H1 (cell line): ENCODE measurements at regions not wholly inside any gene's neighbourhood (a gene's known extent, or its start where the extent isn't known, plus 50 kb on each side); places are given as distances from the start of the nearest gene placed in this dataset.

Source experiments
- CTCF ChIA-PET: fragments of 300-600 bp; sonication (Branson Sonifier 250); formaldehyde crosslinking; loops from one replicate; lab custom pipeline; 2021; ENCODE audit not compliant: partially characterized antibody; lab: Charles Lee
- POLR2A ChIA-PET: fragments of 300-600 bp; sonication (Branson Sonifier 250); formaldehyde crosslinking; loops from one replicate; lab custom pipeline; 2021; ENCODE audit warnings: inconsistent platforms; ENCODE audit not compliant: partially characterized antibody; lab: Charles Lee
- DNase-seq, 2 experiments: peaks; one replicate each; pipeline versions ENCODE4 v3.0.0 to v3.0.0-alpha.2; 2010 to 2022; ENCODE audit warnings: low spot score in 2 of 2, low read depth in 1 of 2, mixed read lengths in 1 of 2
- FAIRE-seq: peaks from 2 replicates; lab custom pipeline; 2011; peaks lifted over from hg19 to GRCh38; lab: Jason Lieb, UNC
- H2AFZ ChIP-seq: 2 replicates; pipeline ENCODE4 v1.8.1; 2012; ENCODE audit warnings: low read length, inconsistent platforms
- H2AK5ac ChIP-seq: 2 replicates; pipeline ENCODE4 v1.6.1; 2013; ENCODE audit warnings: low read depth, low read length
- H2BK120ac ChIP-seq: replicated peaks from 2 replicates; pipeline ENCODE3; 2013; ENCODE audit warnings: low read depth, low read length, inconsistent platforms
- H2BK12ac ChIP-seq: 2 replicates; pipeline ENCODE4 v1.6.1; 2013; ENCODE audit warnings: low read depth, low read length
- H2BK15ac ChIP-seq: 2 replicates; pipeline ENCODE4 v1.6.1; 2013; ENCODE audit warnings: low read length
- H2BK20ac ChIP-seq: 2 replicates; pipeline ENCODE4 v1.6.1; 2013; ENCODE audit warnings: low read length
- H2BK5ac ChIP-seq: 2 replicates; pipeline ENCODE4 v1.6.1; 2013; ENCODE audit warnings: low read depth, low read length
- H3K14ac ChIP-seq: 2 replicates; pipeline ENCODE4 v1.6.1; 2013; ENCODE audit warnings: inconsistent platforms; ENCODE audit not compliant: insufficient read length
- H3K18ac ChIP-seq: 2 replicates; pipeline ENCODE4 v1.6.1; 2013; ENCODE audit warnings: low read length; ENCODE audit errors: extremely low read depth
- H3K23ac ChIP-seq: 2 replicates; pipeline ENCODE4 v1.6.1; 2013; ENCODE audit warnings: inconsistent platforms; ENCODE audit not compliant: insufficient read length
- H3K23me2 ChIP-seq: 2 replicates; pipeline ENCODE4 v1.6.1; 2013; ENCODE audit warnings: low read depth, low read length
- H3K27ac ChIP-seq: 2 replicates; pipeline ENCODE4 v1.6.1; 2011; ENCODE audit warnings: low read depth, low read length, inconsistent platforms
- H3K27me3 ChIP-seq, 4 experiments: replicated peaks in 1 of 4; 1 replicate in 1 of 4; 2 replicates in 3 of 4; pipeline versions ENCODE4 v1.6.1 to v1.8.1; 2011 to 2013; ENCODE audit warnings: low read length in 3 of 4, mild to moderate bottlenecking in 3 of 4, inconsistent platforms in 2 of 4, mixed read lengths in 2 of 4, moderate library complexity in 1 of 4; ENCODE audit not compliant: control insufficient read depth in 3 of 4, insufficient read depth in 3 of 4; ENCODE audit errors: extremely low read depth in 1 of 4
- H3K36me3 ChIP-seq, 4 experiments: 2 replicates each; pipeline versions ENCODE4 v1.6.1 to v1.8.1; 2011 to 2013; ENCODE audit warnings: mild to moderate bottlenecking in 4 of 4, low read length in 3 of 4, moderate library complexity in 2 of 4, control low read depth in 1 of 4, inconsistent platforms in 1 of 4; ENCODE audit not compliant: insufficient read depth in 4 of 4, control insufficient read depth in 2 of 4
- H3K4ac ChIP-seq: replicated peaks from 2 replicates; pipeline ENCODE3; 2013; ENCODE audit warnings: low read length, low read depth, mixed read lengths, inconsistent platforms; ENCODE audit not compliant: insufficient read length
- H3K4me1 ChIP-seq, 4 experiments: replicated peaks in 1 of 4; 1 replicate in 1 of 4; 2 replicates in 3 of 4; pipeline versions ENCODE4 v1.6.1 to v1.8.1; 2011 to 2013; ENCODE audit warnings: low read length in 3 of 4, inconsistent platforms in 2 of 4, mixed read lengths in 1 of 4; ENCODE audit not compliant: insufficient read depth in 4 of 4, control insufficient read depth in 3 of 4
- H3K4me2 ChIP-seq, 2 experiments: 2 replicates each; pipeline versions ENCODE4 v1.6.1 to v1.8.1; 2011 to 2013; ENCODE audit warnings: low read depth in 2 of 2, low read length in 2 of 2, control low read depth in 1 of 2, inconsistent platforms in 1 of 2, mild to moderate bottlenecking in 1 of 2; ENCODE audit not compliant: insufficient read depth in 1 of 2
- H3K4me3 ChIP-seq, 4 experiments: fragments of 200-600, 300-600 bp in 1 of 4; sonication (generic), shearing (Covaris generic), sonication (Bioruptor Twin) in 1 of 4; 2 replicates each; pipeline versions ENCODE4 v1.5.1 to v1.8.1; 2011 to 2016; ENCODE audit warnings: low read length in 4 of 4, low read depth in 3 of 4, control low read depth in 2 of 4, inconsistent platforms in 2 of 4, mild to moderate bottlenecking in 2 of 4, mixed read lengths in 1 of 4, moderate library complexity in 1 of 4; ENCODE audit not compliant: insufficient read depth in 2 of 4; ENCODE audit errors: extremely low read depth in 1 of 4
- H3K56ac ChIP-seq: replicated peaks from 2 replicates; pipeline ENCODE3; 2013; ENCODE audit warnings: low read depth, mild to moderate bottlenecking, mixed read lengths, low read length, inconsistent platforms; ENCODE audit not compliant: insufficient read length
- H3K79me1 ChIP-seq: 2 replicates; pipeline ENCODE4 v1.6.1; 2013; ENCODE audit warnings: low read depth, low read length, control low read depth
- H3K79me2 ChIP-seq, 2 experiments: 2 replicates each; pipeline versions ENCODE4 v1.6.1 to v1.8.1; 2012 to 2013; ENCODE audit warnings: low read length in 2 of 2, mild to moderate bottlenecking in 2 of 2, inconsistent platforms in 1 of 2; ENCODE audit not compliant: insufficient read depth in 2 of 2, control insufficient read depth in 1 of 2
- H3K9ac ChIP-seq, 4 experiments: replicated peaks in 1 of 4; 1 replicate in 1 of 4; 2 replicates in 3 of 4; pipeline versions ENCODE4 v1.6.1 to v1.8.1; 2011 to 2013; ENCODE audit warnings: low read depth in 3 of 4, low read length in 3 of 4, control low read depth in 2 of 4, mild to moderate bottlenecking in 2 of 4, moderate library complexity in 2 of 4, inconsistent platforms in 1 of 4; ENCODE audit errors: extremely low read depth in 1 of 4
- H3K9me3 ChIP-seq, 2 experiments: 2 replicates each; pipeline versions ENCODE4 v1.6.1 to v1.8.1; 2012 to 2013; ENCODE audit warnings: mild to moderate bottlenecking in 2 of 2, moderate library complexity in 2 of 2, control low read depth in 1 of 2, inconsistent platforms in 1 of 2, low read depth in 1 of 2, low read length in 1 of 2, mixed read lengths in 1 of 2; ENCODE audit not compliant: insufficient read depth in 2 of 2
- H4K20me1 ChIP-seq, 2 experiments: replicated peaks in 1 of 2; 2 replicates each; pipeline versions ENCODE3 to v1.8.1; 2011 to 2013; ENCODE audit warnings: inconsistent platforms in 2 of 2, low read length in 2 of 2, mild to moderate bottlenecking in 1 of 2; ENCODE audit not compliant: insufficient read depth in 2 of 2, control insufficient read depth in 1 of 2
- H4K5ac ChIP-seq: 2 replicates; pipeline ENCODE4 v1.6.1; 2013; ENCODE audit warnings: low read length, low read depth, mixed read lengths, inconsistent platforms; ENCODE audit not compliant: insufficient read length
- H4K8ac ChIP-seq: 2 replicates; pipeline ENCODE4 v1.8.0; 2013; ENCODE audit warnings: mild to moderate bottlenecking, moderate library complexity, low read length, inconsistent platforms; ENCODE audit not compliant: insufficient read depth; ENCODE audit errors: extremely low read depth
- H4K91ac ChIP-seq: replicated peaks from 2 replicates; pipeline ENCODE3; 2013; ENCODE audit warnings: low read length, mixed read lengths, inconsistent platforms; ENCODE audit not compliant: insufficient read length
- ASH2L ChIP-seq: fragments of 200-600, 300-600 bp; sonication (generic); IDR thresholded peaks from one replicate; pipeline ENCODE4 v1.7.1; 2017; ENCODE audit warnings: low read length
- CBX8 ChIP-seq: fragments of 300-800, 300-1000 bp; sonication (generic); IDR thresholded peaks from 2 replicates; pipeline ENCODE4 v1.7.1; 2016; ENCODE audit warnings: low read depth, low read length, borderline replicate concordance
- CEBPB ChIP-seq: IDR thresholded peaks from 2 replicates; pipeline ENCODE4 v1.6.1; 2012; ENCODE audit warnings: low read depth, low read length
- CHD2 ChIP-seq: IDR thresholded peaks from 2 replicates; pipeline ENCODE4 v1.6.1; 2012; ENCODE audit warnings: low read length, improper control_type of control experiment
- EP300 ChIP-seq, 2 experiments: IDR thresholded peaks; 1 replicate in 1 of 2; 2 replicates in 1 of 2; pipeline ENCODE4 v1.6.1; 2011 to 2012; ENCODE audit warnings: low read depth in 2 of 2, low read length in 2 of 2, mild to moderate bottlenecking in 2 of 2, borderline replicate concordance in 1 of 2, inconsistent platforms in 1 of 2, moderate library complexity in 1 of 2
- HDAC6 ChIP-seq: IDR thresholded peaks from one replicate; pipeline ENCODE4 v1.7.1; 2012; ENCODE audit warnings: low read depth, mild to moderate bottlenecking, inconsistent platforms, low read length, moderate library complexity
- NRF1 ChIP-seq: IDR thresholded peaks from 2 replicates; pipeline ENCODE4 v1.6.1; 2011; ENCODE audit warnings: mild to moderate bottlenecking, low read depth, low read length, improper control_type of control experiment
- RBBP5 ChIP-seq: IDR thresholded peaks from 2 replicates; pipeline ENCODE4 v1.7.1; 2012; ENCODE audit warnings: low read depth, mild to moderate bottlenecking, inconsistent platforms, low read length, moderate library complexity, borderline replicate concordance
- RXRA ChIP-seq: IDR thresholded peaks from 2 replicates; pipeline ENCODE4 v1.6.1; 2011; ENCODE audit warnings: low read depth, mild to moderate bottlenecking, low read length, moderate library complexity; ENCODE audit not compliant: insufficient read depth
- SIN3A ChIP-seq, 2 experiments: IDR thresholded peaks in 1 of 2; conservative IDR thresholded peaks in 1 of 2; 2 replicates each; pipeline ENCODE4 v1.6.1; 2011 to 2012; ENCODE audit warnings: low read length in 2 of 2, improper control_type of control experiment in 1 of 2, low read depth in 1 of 2, mild to moderate bottlenecking in 1 of 2
- SP2 ChIP-seq: IDR thresholded peaks from 2 replicates; pipeline ENCODE4 v1.6.1; 2012; ENCODE audit warnings: mild to moderate bottlenecking, low read length, inconsistent platforms
- SP4 ChIP-seq: IDR thresholded peaks from 2 replicates; pipeline ENCODE4 v1.6.1; 2012; ENCODE audit warnings: low read length, inconsistent platforms
- SUZ12 ChIP-seq: fragments of 200-600 bp; sonication (generic); IDR thresholded peaks from 2 replicates; pipeline ENCODE4 v1.6.1; 2012; ENCODE audit warnings: mild to moderate bottlenecking, inconsistent platforms, low read length, moderate library complexity, mixed read lengths
- WGBS, 2 experiments: shearing (Covaris generic) in 1 of 2; methylation state at CpG; one replicate each; pipeline versions ENCODE4 v1.1.6 to v1.1.7; 2013 to 2015; ENCODE audit warnings: low lambda C conversion rate in 2 of 2, mixed read lengths in 2 of 2, inconsistent platforms in 1 of 2, low coverage in 1 of 2, missing lambda C conversion rate in 1 of 2; ENCODE audit not compliant: insufficient replicate concordance in 2 of 2, insufficient coverage in 1 of 2, insufficient read length in 1 of 2; ENCODE audit errors: extremely low coverage in 1 of 2, missing lambda C conversion rate in 1 of 2; 5-methylcytosine and 5-hydroxymethylcytosine counted together
- TF ChIP-seq, protein P1 (sequence below): IDR thresholded peaks from 2 replicates; pipeline ENCODE4 v1.6.1; 2011; ENCODE audit warnings: low read depth, mild to moderate bottlenecking, low read length; ENCODE audit not compliant: insufficient read depth

DNA sequence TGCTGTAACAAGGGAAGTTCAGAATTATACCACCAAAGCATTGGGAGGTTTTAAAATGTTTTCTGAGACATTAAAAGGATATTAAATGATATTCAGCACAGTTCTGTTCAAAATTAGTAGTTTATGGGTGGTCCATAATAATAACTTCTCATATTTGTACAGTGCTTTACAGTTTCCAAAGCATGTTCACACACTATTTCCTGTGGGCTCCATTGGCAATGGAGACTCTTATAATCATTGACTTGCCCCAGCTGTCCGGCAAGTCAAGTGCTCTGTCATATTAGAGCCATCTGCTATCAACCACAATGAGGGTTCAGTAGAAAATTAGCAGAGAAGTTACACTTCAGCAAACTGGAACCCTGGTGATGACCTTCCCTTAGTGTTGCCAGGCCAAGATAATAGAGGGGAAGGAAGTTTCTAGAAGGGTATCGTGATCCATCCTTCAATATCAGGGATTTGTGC lies 526.6 kb upstream of the CCDC196 start:
- Histone ChIP-seq H3K4me2 (no peak overlapping the region), H2BK20ac (peak overlapping the region; percentile 49; the same call in 1 of the 2 replicates), H3K9me3 (no peaks in the 10 kb centered on the region; a peak in 2 of 4 replicates), H3K9ac (no peak overlapping the region), H3K56ac (no peak overlapping the region), H3K4me1 (peaks cover 3 to 13% (median 9%) of the 10 kb centered on the region in 4 experiments), H4K91ac (no peak overlapping the region), H2BK15ac (no peak overlapping the region), H3K27me3 (no peaks in the 10 kb centered on the region), H3K23ac (no peak overlapping the region), H3K79me1 (no peaks in the 10 kb centered on the region), H3K4ac (no peak overlapping the region), H3K18ac (no peak overlapping the region), H2AK5ac (0 out of 2 replicates have a peak overlapping the region, but pooled peaks have one; percentile 16), H3K79me2 (no peaks in the 10 kb centered on the region), H2BK12ac (no peak overlapping the region), H3K4me3 (no peak overlapping the region), H3K23me2 (no peaks in the 10 kb centered on the region), H4K8ac (no peak overlapping the region), H2AFZ (no peak overlapping the region), H2BK5ac (no peak overlapping the region), H4K20me1 (no peaks in the 10 kb centered on the region), H3K14ac (no peak overlapping the region), H3K36me3 (no peaks in the 10 kb centered on the region), H3K27ac (no peak overlapping the region), H4K5ac (no peak overlapping the region), H2BK120ac (no peak overlapping the region)
- ChIA-PET POLR2A (no interaction called here), CTCF (interaction anchor here (0.5 to 6.0 kb wide), 63 partner anchors 10 to 934 kb away, joined by 3 to 62 read pairs (median 5); partner anchors contain the start of gene FUT8)
- FAIRE-seq (no peak), DNase-seq (no peak)
- 97% methylated on average over 2 of the region's 2 CpGs; no CpG with 5 or more reads in 1 of the 2 experiments for WGBS, 2 experiments
- TF ChIP-seq RBBP5, result no peak
- no peak for TF ChIP-seq HDAC6
- no peak for TF ChIP-seq SP2
- no peak for TF ChIP-seq CHD2
- no peak for TF ChIP-seq NRF1
- no peak for TF ChIP-seq CBX8
- TF ChIP-seq, protein P1, sequence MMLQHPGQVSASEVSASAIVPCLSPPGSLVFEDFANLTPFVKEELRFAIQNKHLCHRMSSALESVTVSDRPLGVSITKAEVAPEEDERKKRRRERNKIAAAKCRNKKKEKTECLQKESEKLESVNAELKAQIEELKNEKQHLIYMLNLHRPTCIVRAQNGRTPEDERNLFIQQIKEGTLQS, result no peak
- no peak for TF ChIP-seq CEBPB
- no peak for TF ChIP-seq RXRA
- no peak for TF ChIP-seq EP300 (IDR thresholded peaks at IDR 0.05; ENCODE audit: borderline replicate concordance in 1 of 2, low read depth in 2 of 2, low read length in 2 of 2)
- TF ChIP-seq SUZ12, result no peak
- TF ChIP-seq ASH2L, result no peak
- no peak for TF ChIP-seq SIN3A (conservative IDR thresholded peaks at IDR 0.05 in 1 of 2, IDR thresholded peaks at IDR 0.05 in 1 of 2; ENCODE audit: low read depth in 1 of 2, low read length in 2 of 2)
- no peak for TF ChIP-seq SP4
